Right atrium auricular region (tissue), 2 donors: ENCODE measurements at regions not wholly inside any gene's neighbourhood (a gene's known extent, or its start where the extent isn't known, plus 50 kb on each side); places are given as distances from the start of the nearest gene placed in this dataset.

ENCODE experiments used
- DNase-seq: peaks from one replicate; pipeline ENCODE4 v3.0.0-alpha.2; 2019; ENCODE audit warnings: low spot score
- H3K27ac ChIP-seq, 2 donors: fragments of 200-600 bp; sonication (generic); 1 replicate in 1 of 2; 2 replicates in 1 of 2; pipeline ENCODE4 v1.5.1; 2016 to 2019
- H3K27me3 ChIP-seq, 2 donors: fragments of 200-600 bp; sonication (generic); one replicate each; pipeline versions ENCODE4 v1.5.1 to v1.6.0; 2017 to 2019
- H3K36me3 ChIP-seq: fragments of 200-600 bp; sonication (generic); one replicate; pipeline ENCODE4 v1.5.1; 2016
- H3K4me1 ChIP-seq, 2 donors: fragments of 200-600 bp; sonication (generic); one replicate each; pipeline versions ENCODE4 v1.5.1 to v1.6.0; 2017 to 2019
- H3K4me3 ChIP-seq, 2 donors: fragments of 200-600 bp; sonication (generic); 1 replicate in 1 of 2; 2 replicates in 1 of 2; pipeline ENCODE4 v1.5.1; 2017 to 2019; ENCODE audit warnings: mild to moderate bottlenecking in 1 of 2, moderate library complexity in 1 of 2
- H3K9me3 ChIP-seq, 2 donors: fragments of 200-600 bp; sonication (generic); one replicate each; pipeline ENCODE4 v1.5.1; 2019
- CTCF ChIP-seq, 2 donors: fragments of 200-600 bp; sonication (generic); IDR thresholded peaks; one replicate each; pipeline ENCODE4 v1.5.1; 2019; ENCODE audit warnings: antibody characterized with exemption in 2 of 2

GRCh38 chr17:63337579-63337978 is 108.5 kb downstream of the CYB561 start:
- no peaks in the 10 kb centered on the region for H3K4me1 ChIP-seq
- no peak for TF ChIP-seq CTCF (IDR thresholded peaks at IDR 0.05)
- H3K9me3 ChIP-seq = no peaks in the 10 kb centered on the region
- no peaks in the 10 kb centered on the region for H3K27me3 ChIP-seq
- no peaks in the 10 kb centered on the region for H3K36me3 ChIP-seq
- no peak overlapping the region for H3K27ac ChIP-seq
- no peak for DNase-seq
- H3K4me3 ChIP-seq = no peak overlapping the region

GRCh38 chr17:63338272-63338671 is 107.8 kb downstream of the CYB561 start:
- no peak for DNase-seq
- Histone ChIP-seq H3K27me3 (no peaks in the 10 kb centered on the region), H3K36me3 (no peaks in the 10 kb centered on the region), H3K4me1 (no peaks in the 10 kb centered on the region), H3K27ac (no peak overlapping the region), H3K4me3 (no peak overlapping the region), H3K9me3 (no peaks in the 10 kb centered on the region)
- no peak for TF ChIP-seq CTCF (IDR thresholded peaks at IDR 0.05)

- no peak for TF ChIP-seq CTCF (IDR thresholded peaks at IDR 0.05)
- H3K36me3 ChIP-seq = no peaks in the 10 kb centered on the region
- H3K27me3 ChIP-seq = no peaks in the 10 kb centered on the region
- no peak overlapping the region for H3K27ac ChIP-seq
- H3K9me3 ChIP-seq = no peaks in the 10 kb centered on the region
- DNase-seq = no peak
- H3K4me3 ChIP-seq = no peak overlapping the region
- H3K4me1 ChIP-seq = no peaks in the 10 kb centered on the region
These were observed 104.8 kb downstream of the CYB561 start for GRCh38 chr17:63341276-63341675.

GRCh38 chr17:63344383-63344782 is 101.7 kb downstream of the CYB561 start:
- no peak for DNase-seq
- TF ChIP-seq CTCF (IDR thresholded peaks at IDR 0.05) = no peak
- Histone ChIP-seq H3K27me3 (no peaks in the 10 kb centered on the region), H3K9me3 (no peaks in the 10 kb centered on the region), H3K4me3 (no peak overlapping the region), H3K4me1 (no peaks in the 10 kb centered on the region), H3K27ac (no peak overlapping the region), H3K36me3 (no peaks in the 10 kb centered on the region)

- DNase-seq = no peak
- no peak for TF ChIP-seq CTCF (IDR thresholded peaks at IDR 0.05)
- Histone ChIP-seq H3K36me3 (no peaks in the 10 kb centered on the region), H3K4me3 (no peak overlapping the region), H3K27ac (no peak overlapping the region), H3K4me1 (no peaks in the 10 kb centered on the region), H3K27me3 (no peaks in the 10 kb centered on the region), H3K9me3 (no peaks in the 10 kb centered on the region)
These were observed 100.5 kb downstream of the CYB561 start for GRCh38 chr17:63345611-63346010.

GRCh38 chr17:63347475-63347874 is 98.6 kb downstream of the CYB561 start:
- Histone ChIP-seq H3K4me3 (no peak overlapping the region), H3K27me3 (no peaks in the 10 kb centered on the region), H3K27ac (no peak overlapping the region), H3K36me3 (no peaks in the 10 kb centered on the region), H3K4me1 (no peaks in the 10 kb centered on the region), H3K9me3 (no peaks in the 10 kb centered on the region)
- no peak for DNase-seq
- TF ChIP-seq CTCF (IDR thresholded peaks at IDR 0.05) = no peak
